ENCODE measurements at regions not wholly inside any gene's neighbourhood (a gene's known extent, or its start where the extent isn't known, plus 50 kb on each side); places are given as distances from the start of the nearest gene placed in this dataset.
A peak's percentile ranks its signal among the peaks of the same experiment; 100 is the strongest.

GRCh38 chr10:108868881-108869280 is 1054.4 kb downstream of the XPNPEP1 start:
- Histone ChIP-seq H3K4me3 (ENCODE audit: low read length) (no peak overlapping the region), H3K4me1 (ENCODE audit: insufficient read depth, low read length) (no peaks in the 10 kb centered on the region), H3F3A (ENCODE audit: low read length, unreplicated experiment) (no peaks in the 10 kb centered on the region), H2AFZ (ENCODE audit: low read length) (no peak overlapping the region), H3K9ac (ENCODE audit: low read length) (no peak overlapping the region), H3K4me2 (ENCODE audit: low read length) (no peak overlapping the region), H3K27me3 (ENCODE audit: low read length) (no peaks in the 10 kb centered on the region), H3K9me2 (replicated peaks; ENCODE audit: low read length) (no peaks in the 10 kb centered on the region), H3K9me3 (ENCODE audit: low read length) (no peaks in the 10 kb centered on the region), H4K20me1 (ENCODE audit: low read length) (no peaks in the 10 kb centered on the region), H3K79me2 (ENCODE audit: low read length) (no peaks in the 10 kb centered on the region), H3K36me3 (ENCODE audit: low read depth, low read length) (no peaks in the 10 kb centered on the region), H3K27ac (ENCODE audit: low read length) (no peak overlapping the region)
- POLR2A ChIA-PET (ENCODE audit: unreplicated experiment), result no interaction called here
- TF ChIP-seq EZH2 (IDR thresholded peaks at IDR 0.05; ENCODE audit: low read length, unreplicated experiment) (no peak), CTCF (conservative IDR thresholded peaks at IDR 0.05; ENCODE audit: low read depth, low read length) (no peak), EZH2phosphoT487 (IDR thresholded peaks at IDR 0.05; ENCODE audit: borderline replicate concordance, low read length) (no peak)
- no TSS peak for BruUV-seq (replicated peaks)
- intact Hi-C loops (cut with micrococcal nuclease), result no loop called here
- CTCF ChIA-PET, result no interaction called here
- ATAC-seq (no peak), DNase-seq (no peak)

GRCh38 chr10:108862676-108863350 is 1060.5 kb downstream of the XPNPEP1 start:
- no peaks in the 10 kb centered on the region for H3K4me1 ChIP-seq (ENCODE audit: insufficient read depth, low read length)
- H3K9me2 ChIP-seq (replicated peaks; ENCODE audit: low read length), result no peaks in the 10 kb centered on the region
- H3K79me2 ChIP-seq (ENCODE audit: low read length), result no peaks in the 10 kb centered on the region
- H2AFZ ChIP-seq (ENCODE audit: low read length), result no peak overlapping the region
- no peaks in the 10 kb centered on the region for H3K36me3 ChIP-seq (ENCODE audit: low read depth, low read length)
- no peaks in the 10 kb centered on the region for H3K27me3 ChIP-seq (ENCODE audit: low read length)
- TF ChIP-seq EZH2phosphoT487 (IDR thresholded peaks at IDR 0.05; ENCODE audit: borderline replicate concordance, low read length) (no peak), EZH2 (IDR thresholded peaks at IDR 0.05; ENCODE audit: low read length, unreplicated experiment) (no peak), CTCF (conservative IDR thresholded peaks at IDR 0.05; ENCODE audit: low read depth, low read length) (no peak)
- intact Hi-C loops (cut with micrococcal nuclease), result no loop called here
- no peaks in the 10 kb centered on the region for H3K9me3 ChIP-seq (ENCODE audit: low read length)
- peak; percentile 3 for DNase-seq
- CTCF ChIA-PET, result no interaction called here
- H3K4me3 ChIP-seq (ENCODE audit: low read length), result no peak overlapping the region
- H3K27ac ChIP-seq (ENCODE audit: low read length), result no peak overlapping the region
- ATAC-seq, result no peak
- POLR2A ChIA-PET (ENCODE audit: unreplicated experiment), result no interaction called here
- no peaks in the 10 kb centered on the region for H3F3A ChIP-seq (ENCODE audit: low read length, unreplicated experiment)
- no TSS peak for BruUV-seq (replicated peaks)
- H3K9ac ChIP-seq (ENCODE audit: low read length), result no peak overlapping the region
- no peaks in the 10 kb centered on the region for H4K20me1 ChIP-seq (ENCODE audit: low read length)
- no peak overlapping the region for H3K4me2 ChIP-seq (ENCODE audit: low read length)

GRCh38 chr10:108861181-108861754 is 1062.0 kb downstream of the XPNPEP1 start:
- CTCF ChIA-PET, result no interaction called here
- no peaks in the 10 kb centered on the region for H3K27me3 ChIP-seq (ENCODE audit: low read length)
- no peaks in the 10 kb centered on the region for H3K9me3 ChIP-seq (ENCODE audit: low read length)
- H4K20me1 ChIP-seq (ENCODE audit: low read length), result no peaks in the 10 kb centered on the region
- no peak overlapping the region for H3K4me2 ChIP-seq (ENCODE audit: low read length)
- H3K36me3 ChIP-seq (ENCODE audit: low read depth, low read length), result no peaks in the 10 kb centered on the region
- no peaks in the 10 kb centered on the region for H3F3A ChIP-seq (ENCODE audit: low read length, unreplicated experiment)
- no peaks in the 10 kb centered on the region for H3K9me2 ChIP-seq (replicated peaks; ENCODE audit: low read length)
- intact Hi-C loops (cut with micrococcal nuclease), result no loop called here
- POLR2A ChIA-PET (ENCODE audit: unreplicated experiment), result no interaction called here
- TF ChIP-seq EZH2 (IDR thresholded peaks at IDR 0.05; ENCODE audit: low read length, unreplicated experiment) (no peak), EZH2phosphoT487 (IDR thresholded peaks at IDR 0.05; ENCODE audit: borderline replicate concordance, low read length) (no peak), CTCF (conservative IDR thresholded peaks at IDR 0.05; ENCODE audit: low read depth, low read length) (no peak)
- no peak overlapping the region for H3K27ac ChIP-seq (ENCODE audit: low read length)
- no peak overlapping the region for H3K9ac ChIP-seq (ENCODE audit: low read length)
- no peak overlapping the region for H3K4me3 ChIP-seq (ENCODE audit: low read length)
- H2AFZ ChIP-seq (ENCODE audit: low read length), result no peak overlapping the region
- ATAC-seq (no peak), DNase-seq (no peak)
- BruUV-seq (replicated peaks), result no TSS peak
- H3K79me2 ChIP-seq (ENCODE audit: low read length), result no peaks in the 10 kb centered on the region
- no peaks in the 10 kb centered on the region for H3K4me1 ChIP-seq (ENCODE audit: insufficient read depth, low read length)
